ENCODE measurements at regions not wholly inside any gene's neighbourhood (a gene's known extent, or its start where the extent isn't known, plus 50 kb on each side); places are given as distances from the start of the nearest gene placed in this dataset.

DNA sequence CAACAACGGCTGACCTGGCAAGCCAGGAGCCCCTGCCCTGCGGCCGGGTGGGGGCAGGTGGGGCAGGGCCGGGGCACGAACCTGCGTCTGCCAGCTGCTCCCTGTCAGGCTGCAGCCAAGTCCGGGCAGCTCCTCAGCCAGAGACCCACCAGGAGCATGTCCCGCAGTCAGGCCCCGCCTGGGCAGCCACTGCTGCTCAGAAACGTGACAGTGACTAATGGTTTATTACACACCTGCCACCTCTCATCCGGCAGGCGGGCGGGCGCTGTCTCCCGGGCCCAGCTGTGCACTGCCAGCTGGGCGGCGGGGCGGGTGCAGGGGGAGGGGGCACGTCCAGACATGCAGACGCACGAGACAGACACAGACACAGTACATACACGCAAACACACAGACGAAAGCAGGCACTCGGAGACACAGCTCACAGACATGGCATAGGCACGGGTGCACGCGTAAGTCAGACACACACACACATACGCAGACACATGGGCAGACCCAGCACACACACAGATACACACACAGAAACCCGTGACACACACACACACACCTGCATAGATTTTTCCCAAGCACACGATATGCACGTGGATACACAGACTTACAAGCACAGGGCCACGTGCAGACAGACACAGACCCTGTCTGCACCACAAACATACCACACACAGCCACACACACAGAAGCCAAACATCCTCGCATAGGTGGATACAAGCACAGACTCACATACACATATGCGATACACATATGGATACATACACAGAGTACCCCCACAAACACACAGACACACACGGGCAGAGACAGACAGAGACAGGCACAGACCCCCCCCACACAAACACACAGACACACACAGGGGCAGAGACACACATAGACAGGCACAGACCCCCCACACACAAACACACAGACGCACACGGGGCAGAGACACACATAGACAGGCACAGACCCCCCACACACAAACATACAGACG, 248.3 kb upstream of the CIBAR2 start:
- H3K9me3 ChIP-seq = no peaks in the 10 kb centered on the region
- WGBS = 64% methylated on average over 10 of the region's 38 CpGs
- TF ChIP-seq POLR2A (IDR thresholded peaks at IDR 0.05) (no peak), POLR2AphosphoS5 (IDR thresholded peaks at IDR 0.05) (peak in 1 of 3 donors; percentile 29), EP300 (IDR thresholded peaks at IDR 0.05) (no peak)
- no peak overlapping the region for H3K4me3 ChIP-seq
- H3K4me1 ChIP-seq = peaks cover 68% of the 10 kb centered on the region
- no peak for DNase-seq (ENCODE audit: low spot score in 2 of 2)
- peak overlapping the region; percentile 53 for H3K27ac ChIP-seq
- H3K36me3 ChIP-seq = no peaks in the 10 kb centered on the region
- H3K27me3 ChIP-seq = no peaks in the 10 kb centered on the region

DNA sequence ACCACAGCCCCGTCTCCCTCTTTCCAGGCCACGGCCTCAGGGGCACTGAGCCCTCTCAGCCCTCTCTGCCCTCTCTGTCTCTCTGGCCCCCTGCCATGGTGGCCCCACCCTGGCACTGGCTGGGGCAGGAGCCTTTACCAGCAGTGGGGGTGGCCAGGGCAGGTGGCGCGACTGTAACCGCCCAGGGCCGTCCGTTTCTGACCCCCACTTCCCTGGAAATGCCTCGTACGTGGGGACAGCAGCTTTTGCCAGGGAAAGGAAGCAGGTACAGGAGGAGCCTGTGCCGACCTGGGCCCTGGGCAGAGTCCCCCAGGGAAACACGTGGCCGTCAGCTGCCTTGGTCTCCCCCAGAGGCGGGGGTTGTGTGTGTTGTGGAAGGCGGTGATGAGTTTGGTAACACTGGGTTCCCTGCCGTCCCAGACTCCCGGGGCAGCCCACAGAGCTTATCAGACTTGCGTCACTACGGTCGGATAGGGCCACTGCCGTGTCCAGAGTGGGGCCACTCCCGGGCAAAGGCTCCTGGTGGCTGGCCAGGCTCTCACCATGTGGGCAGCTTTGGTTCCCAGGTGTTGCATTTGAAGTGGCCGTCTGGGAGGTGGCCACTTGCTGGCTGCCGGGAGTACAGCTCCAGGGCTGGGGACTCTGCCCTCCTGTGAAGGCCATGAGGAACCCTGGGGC, 249.3 kb upstream of the CIBAR2 start:
- 79% methylated on average over 15 of the region's 23 CpGs for WGBS
- TF ChIP-seq EP300 (IDR thresholded peaks at IDR 0.05) (no peak), POLR2A (IDR thresholded peaks at IDR 0.05) (no peak), POLR2AphosphoS5 (IDR thresholded peaks at IDR 0.05) (no peak)
- TF ChIP-seq, protein P1, sequence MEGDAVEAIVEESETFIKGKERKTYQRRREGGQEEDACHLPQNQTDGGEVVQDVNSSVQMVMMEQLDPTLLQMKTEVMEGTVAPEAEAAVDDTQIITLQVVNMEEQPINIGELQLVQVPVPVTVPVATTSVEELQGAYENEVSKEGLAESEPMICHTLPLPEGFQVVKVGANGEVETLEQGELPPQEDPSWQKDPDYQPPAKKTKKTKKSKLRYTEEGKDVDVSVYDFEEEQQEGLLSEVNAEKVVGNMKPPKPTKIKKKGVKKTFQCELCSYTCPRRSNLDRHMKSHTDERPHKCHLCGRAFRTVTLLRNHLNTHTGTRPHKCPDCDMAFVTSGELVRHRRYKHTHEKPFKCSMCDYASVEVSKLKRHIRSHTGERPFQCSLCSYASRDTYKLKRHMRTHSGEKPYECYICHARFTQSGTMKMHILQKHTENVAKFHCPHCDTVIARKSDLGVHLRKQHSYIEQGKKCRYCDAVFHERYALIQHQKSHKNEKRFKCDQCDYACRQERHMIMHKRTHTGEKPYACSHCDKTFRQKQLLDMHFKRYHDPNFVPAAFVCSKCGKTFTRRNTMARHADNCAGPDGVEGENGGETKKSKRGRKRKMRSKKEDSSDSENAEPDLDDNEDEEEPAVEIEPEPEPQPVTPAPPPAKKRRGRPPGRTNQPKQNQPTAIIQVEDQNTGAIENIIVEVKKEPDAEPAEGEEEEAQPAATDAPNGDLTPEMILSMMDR (IDR thresholded peaks at IDR 0.05) = no peak
- no peaks in the 10 kb centered on the region for H3K27me3 ChIP-seq
- H3K9me3 ChIP-seq = no peaks in the 10 kb centered on the region
- no peaks in the 10 kb centered on the region for H3K36me3 ChIP-seq
- H3K27ac ChIP-seq = no peak overlapping the region
- no peak overlapping the region for H3K4me3 ChIP-seq
- peaks cover 77% of the 10 kb centered on the region for H3K4me1 ChIP-seq
- DNase-seq (ENCODE audit: low spot score in 2 of 2) = peak in 1 of 2 donors; percentile 61

DNA sequence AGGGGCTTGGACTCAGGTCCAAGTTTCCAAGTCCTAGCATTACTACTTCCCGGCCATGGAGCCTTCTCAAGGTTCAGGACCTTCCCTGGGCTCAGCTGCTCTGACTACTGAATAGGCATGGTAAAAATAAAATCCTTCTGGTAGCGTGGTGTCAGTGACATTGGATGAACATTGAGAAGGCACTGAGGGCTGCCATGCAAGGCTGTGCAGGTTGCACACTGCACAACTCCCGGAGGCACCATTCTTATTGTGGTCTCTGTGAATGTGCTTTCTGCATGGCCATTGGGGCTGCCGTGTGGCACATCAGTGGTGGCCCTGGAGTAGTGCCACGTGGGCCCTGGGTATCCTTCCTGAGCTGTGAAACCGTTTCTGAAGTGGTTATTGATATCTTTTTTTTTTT, 250.2 kb upstream of the CIBAR2 start:
- H3K36me3 ChIP-seq = no peaks in the 10 kb centered on the region
- TF ChIP-seq, protein P1 (IDR thresholded peaks at IDR 0.05) = no peak
- no peak for TF ChIP-seq POLR2A (IDR thresholded peaks at IDR 0.05)
- TF ChIP-seq EP300 (IDR thresholded peaks at IDR 0.05) = no peak
- TF ChIP-seq POLR2AphosphoS5 (IDR thresholded peaks at IDR 0.05) = no peak
- no peak overlapping the region for H3K4me3 ChIP-seq
- no peaks in the 10 kb centered on the region for H3K9me3 ChIP-seq
- H3K27me3 ChIP-seq = no peaks in the 10 kb centered on the region
- no peak for DNase-seq (ENCODE audit: low spot score in 2 of 2)
- WGBS = 91% methylated on average over 6 of the region's 6 CpGs
- H3K27ac ChIP-seq = no peak overlapping the region
- H3K4me1 ChIP-seq = peaks cover 86% of the 10 kb centered on the region

DNA sequence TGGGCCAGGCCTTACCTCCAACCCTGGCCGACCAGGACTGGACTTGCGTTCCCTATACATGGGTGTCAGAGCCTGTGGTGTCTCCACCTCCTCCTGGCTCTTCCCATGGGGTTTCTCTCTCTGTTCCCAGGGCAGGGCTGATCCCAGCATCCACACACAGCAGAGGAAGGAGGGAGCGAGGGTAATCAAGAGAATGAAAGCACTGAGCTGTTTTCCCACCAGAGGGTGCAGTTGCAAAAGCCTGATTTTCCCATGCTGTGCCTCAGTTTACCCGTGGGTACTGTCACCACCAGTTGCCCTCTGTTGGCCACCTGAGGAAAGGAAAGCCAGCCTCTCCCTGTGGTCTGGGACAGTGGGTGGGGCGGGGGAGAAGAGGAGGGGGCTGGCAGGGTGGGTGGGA, 249.7 kb upstream of the GSE1 start:
- 93% methylated on average over 2 of the region's 5 CpGs for WGBS

DNA sequence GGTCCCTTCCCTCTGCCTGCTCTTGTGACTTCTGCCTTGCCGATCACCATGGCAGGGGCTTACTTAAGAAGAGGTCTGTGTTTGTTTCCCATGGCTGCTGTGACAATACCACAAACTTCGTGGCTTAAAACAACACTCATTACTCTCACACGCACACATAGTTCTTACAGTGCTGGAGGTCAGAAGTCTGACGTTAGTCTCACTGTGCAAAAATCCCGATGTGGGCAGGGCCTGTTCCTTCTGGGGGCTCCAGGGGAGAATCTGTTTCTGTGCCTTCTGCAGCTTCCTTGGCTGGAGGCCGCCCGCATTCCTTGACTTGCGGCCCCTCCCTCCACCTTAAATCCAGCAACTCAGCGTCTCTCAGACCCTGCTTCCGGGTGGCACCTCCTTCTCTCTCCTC, 249.2 kb upstream of the GSE1 start:
- TF ChIP-seq POLR2A (IDR thresholded peaks at IDR 0.05) (no peak), POLR2AphosphoS5 (IDR thresholded peaks at IDR 0.05) (no peak), EP300 (IDR thresholded peaks at IDR 0.05) (no peak)
- TF ChIP-seq, protein P1 (IDR thresholded peaks at IDR 0.05) = no peak
- H3K27me3 ChIP-seq = no peaks in the 10 kb centered on the region
- H3K9me3 ChIP-seq = no peaks in the 10 kb centered on the region
- no peak for DNase-seq (ENCODE audit: low spot score in 2 of 2)
- no peaks in the 10 kb centered on the region for H3K36me3 ChIP-seq
- peaks cover 82% of the 10 kb centered on the region for H3K4me1 ChIP-seq
- H3K27ac ChIP-seq = peak overlapping the region; percentile 46
- H3K4me3 ChIP-seq = no peak overlapping the region
- 95% methylated on average over 10 of the region's 10 CpGs for WGBS

More for the DNA sequence above, 249.7 kb upstream of the GSE1 start:
- DNase-seq (ENCODE audit: low spot score in 2 of 2) = no peak
- no peak overlapping the region for H3K4me3 ChIP-seq
- no peaks in the 10 kb centered on the region for H3K36me3 ChIP-seq
- peak overlapping the region; percentile 46 for H3K27ac ChIP-seq
- H3K27me3 ChIP-seq = no peaks in the 10 kb centered on the region
- H3K4me1 ChIP-seq = peaks cover 85% of the 10 kb centered on the region
- TF ChIP-seq EP300 (IDR thresholded peaks at IDR 0.05) (no peak), POLR2A (IDR thresholded peaks at IDR 0.05) (no peak), POLR2AphosphoS5 (IDR thresholded peaks at IDR 0.05) (no peak)
- TF ChIP-seq, protein P1 (IDR thresholded peaks at IDR 0.05) = no peak
- H3K9me3 ChIP-seq = no peaks in the 10 kb centered on the region
